ENCODE measurements at regions not wholly inside any gene's neighbourhood (a gene's known extent, or its start where the extent isn't known, plus 50 kb on each side); places are given as distances from the start of the nearest gene placed in this dataset.

- Histone ChIP-seq H3K36me3 (no peaks in the 10 kb centered on the region), H3K4me3 (replicated peaks in 1 of 3) (no peak overlapping the region), H3K4me1 (no peaks in the 10 kb centered on the region), H3K9me3 (no peaks in the 10 kb centered on the region), H3K27ac (no peak overlapping the region), H3K27me3 (no peaks in the 10 kb centered on the region)
- WGBS, 2 donors = 93 to 94% methylated on average over 7 of the region's 7 CpGs
- intact Hi-C loops (cut with DNase I) = no loop called here
- TF ChIP-seq CTCF (IDR thresholded peaks at IDR 0.05) (no peak), POLR2A (IDR thresholded peaks at IDR 0.05) (no peak)
- no peak for DNase-seq
These were observed 160.6 kb downstream of the URI1 start for GRCh38 chr19:30102666-30103065.

- 35 to 54% methylated on average over 7 of the region's 7 CpGs for WGBS, 2 donors
- Histone ChIP-seq H3K4me3 (replicated peaks in 1 of 3) (no peak overlapping the region), H3K27ac (no peak overlapping the region), H3K9me3 (no peaks in the 10 kb centered on the region), H3K4me1 (no peaks in the 10 kb centered on the region), H3K36me3 (no peaks in the 10 kb centered on the region), H3K27me3 (no peaks in the 10 kb centered on the region)
- DNase-seq = no peak
- intact Hi-C loops (cut with DNase I) = no loop called here
- TF ChIP-seq CTCF (IDR thresholded peaks at IDR 0.05) (no peak), POLR2A (IDR thresholded peaks at IDR 0.05) (no peak)
These were observed 161.9 kb downstream of the URI1 start for GRCh38 chr19:30103981-30104380.

DNA sequence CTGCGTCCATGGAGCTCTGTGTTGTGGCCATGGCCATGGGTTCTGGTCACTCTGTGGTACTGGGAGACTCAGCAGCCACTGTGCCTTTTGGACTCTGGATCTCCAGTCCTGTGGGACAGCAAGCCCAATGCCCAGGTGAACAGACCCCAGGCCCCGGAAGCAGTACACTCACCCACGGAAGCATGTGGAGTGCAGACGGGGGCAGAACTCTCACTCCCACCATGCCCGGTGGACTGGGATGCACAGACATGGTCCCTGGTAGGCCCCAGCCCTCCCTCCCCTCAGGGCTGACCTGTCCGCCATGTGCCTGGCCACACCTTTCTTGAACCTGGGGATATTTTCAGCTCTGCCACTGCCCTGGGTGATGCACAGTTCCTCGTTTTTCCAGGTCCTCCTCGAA is 163.3 kb downstream of the URI1 start:
- 91 to 95% methylated on average over 6 to 7 of the region's 8 CpGs for WGBS, 2 donors
- no peaks in the 10 kb centered on the region for H3K9me3 ChIP-seq
- no peaks in the 10 kb centered on the region for H3K4me1 ChIP-seq
- no peak overlapping the region for H3K4me3 ChIP-seq (replicated peaks in 1 of 3)
- H3K27me3 ChIP-seq = no peaks in the 10 kb centered on the region
- intact Hi-C loops (cut with DNase I) = no loop called here
- no peaks in the 10 kb centered on the region for H3K36me3 ChIP-seq
- no peak overlapping the region for H3K27ac ChIP-seq
- TF ChIP-seq CTCF (IDR thresholded peaks at IDR 0.05) = no peak
- TF ChIP-seq POLR2A (IDR thresholded peaks at IDR 0.05) = no peak
- no peak for DNase-seq

- TF ChIP-seq POLR2A (IDR thresholded peaks at IDR 0.05) = no peak
- TF ChIP-seq CTCF (IDR thresholded peaks at IDR 0.05) = no peak
- Histone ChIP-seq H3K27me3 (no peaks in the 10 kb centered on the region), H3K27ac (no peak overlapping the region), H3K4me3 (replicated peaks in 1 of 3) (no peak overlapping the region), H3K9me3 (no peaks in the 10 kb centered on the region), H3K4me1 (no peaks in the 10 kb centered on the region), H3K36me3 (no peaks in the 10 kb centered on the region)
- 67 to 80% methylated on average over 6 of the region's 6 CpGs for WGBS, 2 donors
- DNase-seq = no peak
- intact Hi-C loops (cut with DNase I) = no loop called here
These were observed 163.7 kb downstream of the URI1 start for GRCh38 chr19:30105727-30106126.

GRCh38 chr19:30106417-30107095 is 164.5 kb downstream of the URI1 start:
- no peak overlapping the region for H3K4me3 ChIP-seq (replicated peaks in 1 of 3)
- DNase-seq = no peak
- no peaks in the 10 kb centered on the region for H3K4me1 ChIP-seq
- TF ChIP-seq POLR2A (IDR thresholded peaks at IDR 0.05) (no peak), CTCF (IDR thresholded peaks at IDR 0.05) (no peak)
- no peaks in the 10 kb centered on the region for H3K36me3 ChIP-seq
- H3K27ac ChIP-seq = no peak overlapping the region
- no peaks in the 10 kb centered on the region for H3K9me3 ChIP-seq
- intact Hi-C loops (cut with DNase I) = no loop called here
- WGBS, 2 donors = 77 to 88% methylated on average over 11 of the region's 11 CpGs
- H3K27me3 ChIP-seq = no peaks in the 10 kb centered on the region

Measured in thyroid gland (tissue), 4 donors.